D721Med (cell line): ENCODE measurements at regions not wholly inside any gene's neighbourhood (a gene's known extent, or its start where the extent isn't known, plus 50 kb on each side); places are given as distances from the start of the nearest gene placed in this dataset.

Experiments used
- DNase-seq: peaks from one replicate; pipeline ENCODE4 v3.0.0; 2011; ENCODE audit warnings: low spot score; ENCODE audit not compliant: insufficient read length
- FAIRE-seq: peaks from 2 replicates; lab custom pipeline; 2011; peaks lifted over from hg19 to GRCh38; lab: Jason Lieb, UNC
- TF ChIP-seq, protein P1 (sequence below): IDR thresholded peaks from 2 replicates; pipeline ENCODE4 v1.5.1; 2012; ENCODE audit warnings: mild to moderate bottlenecking, control low read depth; ENCODE audit not compliant: insufficient read depth; ENCODE audit errors: missing control alignments

- TF ChIP-seq, protein P1, sequence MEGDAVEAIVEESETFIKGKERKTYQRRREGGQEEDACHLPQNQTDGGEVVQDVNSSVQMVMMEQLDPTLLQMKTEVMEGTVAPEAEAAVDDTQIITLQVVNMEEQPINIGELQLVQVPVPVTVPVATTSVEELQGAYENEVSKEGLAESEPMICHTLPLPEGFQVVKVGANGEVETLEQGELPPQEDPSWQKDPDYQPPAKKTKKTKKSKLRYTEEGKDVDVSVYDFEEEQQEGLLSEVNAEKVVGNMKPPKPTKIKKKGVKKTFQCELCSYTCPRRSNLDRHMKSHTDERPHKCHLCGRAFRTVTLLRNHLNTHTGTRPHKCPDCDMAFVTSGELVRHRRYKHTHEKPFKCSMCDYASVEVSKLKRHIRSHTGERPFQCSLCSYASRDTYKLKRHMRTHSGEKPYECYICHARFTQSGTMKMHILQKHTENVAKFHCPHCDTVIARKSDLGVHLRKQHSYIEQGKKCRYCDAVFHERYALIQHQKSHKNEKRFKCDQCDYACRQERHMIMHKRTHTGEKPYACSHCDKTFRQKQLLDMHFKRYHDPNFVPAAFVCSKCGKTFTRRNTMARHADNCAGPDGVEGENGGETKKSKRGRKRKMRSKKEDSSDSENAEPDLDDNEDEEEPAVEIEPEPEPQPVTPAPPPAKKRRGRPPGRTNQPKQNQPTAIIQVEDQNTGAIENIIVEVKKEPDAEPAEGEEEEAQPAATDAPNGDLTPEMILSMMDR = no peak
- DNase-seq = no peak
- FAIRE-seq = no peak
Measured at GRCh38 chr10:107718864-107719263, 554.4 kb upstream of the SORCS1 start.

DNA sequence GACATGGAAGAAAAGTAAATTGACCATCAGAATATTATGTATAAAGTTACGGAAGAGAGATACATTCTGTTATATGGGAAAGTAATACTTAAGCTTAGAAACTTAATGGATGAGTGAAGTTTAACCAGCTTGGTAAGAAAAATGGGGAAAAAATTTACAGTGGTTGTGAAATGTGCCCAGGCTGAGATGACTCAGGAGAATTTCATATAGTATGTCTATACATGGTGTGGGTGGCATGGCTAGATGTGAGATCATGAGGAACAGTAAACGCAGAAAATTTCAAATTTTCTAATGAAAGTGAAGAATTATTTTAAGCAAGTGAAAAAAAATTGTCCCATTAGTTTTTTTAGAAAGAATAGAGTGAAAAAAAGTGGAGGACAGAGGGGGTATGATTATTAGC is 552.5 kb upstream of the SORCS1 start:
- DNase-seq = no peak
- no peak for FAIRE-seq
- TF ChIP-seq, protein P1 = no peak

DNA sequence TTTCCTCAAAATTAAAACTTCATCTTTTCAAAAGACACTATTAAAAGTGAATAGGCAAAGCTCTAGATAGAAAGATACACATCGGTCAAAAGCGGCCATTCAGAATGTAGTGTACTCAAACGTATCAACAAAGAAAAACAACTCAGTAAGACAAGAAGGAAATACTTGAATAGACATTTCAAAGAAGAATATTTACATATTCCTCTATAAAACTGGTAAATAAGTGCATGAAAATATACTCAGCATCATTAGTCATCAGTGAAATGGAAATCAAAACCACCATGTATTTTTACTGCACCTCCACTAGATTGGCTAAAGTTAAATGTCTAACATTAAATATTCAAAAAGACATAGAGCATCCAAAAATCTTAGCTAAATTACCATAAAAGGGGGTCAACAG is 551.1 kb upstream of the SORCS1 start:
- FAIRE-seq (no peak), DNase-seq (no peak)
- TF ChIP-seq, protein P1 = no peak

DNA sequence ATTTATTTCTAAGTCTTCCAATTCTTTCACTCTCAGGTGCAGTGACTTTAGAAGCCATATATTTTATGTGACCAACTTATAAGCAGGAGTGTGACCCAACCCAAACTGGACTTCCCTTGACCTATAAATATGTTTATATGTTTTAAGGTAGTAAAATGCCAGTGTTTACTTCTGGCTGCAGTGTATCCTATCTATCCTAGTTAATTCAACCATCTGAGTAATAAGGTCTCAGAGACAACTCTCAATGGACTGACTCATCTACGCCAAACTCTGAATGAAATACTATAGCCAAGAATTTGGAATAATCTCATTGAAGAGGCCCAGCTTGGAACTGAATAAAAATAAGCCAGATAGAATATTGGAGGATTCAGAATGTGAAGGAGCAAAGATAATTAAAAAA is 544.5 kb upstream of the SORCS1 start:
- DNase-seq (no peak), FAIRE-seq (no peak)
- TF ChIP-seq, protein P1 = no peak

GRCh38 chr10:107706096-107706725 is 541.7 kb upstream of the SORCS1 start:
- DNase-seq (no peak), FAIRE-seq (no peak)
- TF ChIP-seq, protein P1 = no peak

DNA sequence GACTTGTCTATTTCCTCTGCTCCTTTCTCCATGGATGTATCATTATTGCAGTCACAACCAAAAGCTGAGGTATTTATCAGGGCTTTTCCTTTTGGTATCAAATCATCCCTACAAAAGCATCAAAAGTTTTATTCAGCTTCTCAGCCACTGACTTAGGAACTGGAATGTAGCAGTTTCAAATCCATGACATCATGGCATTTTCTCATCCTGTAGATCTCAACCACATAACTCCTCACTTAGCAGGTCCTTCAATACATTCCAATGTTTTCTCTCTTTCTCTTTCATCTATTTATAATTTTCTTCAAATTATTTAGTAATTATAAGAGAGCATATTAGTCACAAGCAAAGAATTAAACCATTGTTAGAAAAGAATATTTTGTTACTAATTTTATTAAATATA is 537.4 kb upstream of the SORCS1 start:
- TF ChIP-seq, protein P1 = no peak
- DNase-seq (no peak), FAIRE-seq (no peak)

GRCh38 chr10:107692072-107692471 is 527.6 kb upstream of the SORCS1 start:
- FAIRE-seq (no peak), DNase-seq (no peak)
- TF ChIP-seq, protein P1 = no peak
